ENCODE measurements at regions not wholly inside any gene's neighbourhood (a gene's known extent, or its start where the extent isn't known, plus 50 kb on each side); places are given as distances from the start of the nearest gene placed in this dataset.

GRCh38 chr2:13195270-13195669 lies 478.5 kb downstream of the TRIB2 start:
- H3K4me3 ChIP-seq, result no peak overlapping the region
- ATAC-seq (no peak), DNase-seq (no peak)
- no peak for TF ChIP-seq CTCF (IDR thresholded peaks at IDR 0.05)
- H3K9me3 ChIP-seq, result no peaks in the 10 kb centered on the region
- H3K27me3 ChIP-seq (ENCODE audit: low read depth), result peaks cover 8% of the 10 kb centered on the region
- no peaks in the 10 kb centered on the region for H3K36me3 ChIP-seq
- no peaks in the 10 kb centered on the region for H3K4me1 ChIP-seq
- no peak overlapping the region for H3K27ac ChIP-seq
- intact Hi-C loops (cut with DNase I), result no loop called here

- intact Hi-C loops (cut with DNase I), result no loop called here
- DNase-seq, result no peak
- Histone ChIP-seq H3K9me3 (no peaks in the 10 kb centered on the region), H3K4me3 (no peak overlapping the region), H3K27ac (no peak overlapping the region), H3K27me3 (ENCODE audit: low read depth) (no peaks in the 10 kb centered on the region), H3K4me1 (no peaks in the 10 kb centered on the region), H3K36me3 (no peaks in the 10 kb centered on the region)
- ATAC-seq, result no peak
- TF ChIP-seq CTCF (IDR thresholded peaks at IDR 0.05), result no peak
Observed at GRCh38 chr2:13197248-13197647, 480.5 kb downstream of the TRIB2 start.

DNA sequence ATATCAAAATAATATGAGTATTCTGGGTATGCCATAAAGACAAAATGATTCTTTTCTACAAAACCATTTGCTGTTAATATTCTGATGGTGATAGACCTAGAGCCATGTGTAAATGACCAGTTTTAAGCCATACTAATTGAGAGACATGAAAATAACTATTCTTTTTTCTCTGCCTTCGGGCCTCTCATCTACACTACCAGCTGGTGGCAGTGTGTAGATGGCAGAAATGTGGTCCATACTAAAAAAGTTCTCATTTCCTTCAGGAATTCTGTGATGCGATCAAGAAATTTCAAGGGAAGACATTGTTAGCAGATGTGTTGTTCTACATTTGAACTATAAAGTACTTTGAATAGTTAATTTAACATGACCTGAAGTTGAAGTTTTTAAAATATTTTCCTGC lies 485.2 kb downstream of the TRIB2 start:
- Histone ChIP-seq H3K4me1 (no peaks in the 10 kb centered on the region), H3K9me3 (no peaks in the 10 kb centered on the region), H3K4me3 (no peak overlapping the region), H3K36me3 (no peaks in the 10 kb centered on the region), H3K27me3 (ENCODE audit: low read depth) (no peaks in the 10 kb centered on the region), H3K27ac (no peak overlapping the region)
- intact Hi-C loops (cut with DNase I), result no loop called here
- TF ChIP-seq CTCF (IDR thresholded peaks at IDR 0.05), result no peak
- DNase-seq (no peak), ATAC-seq (no peak)

DNA sequence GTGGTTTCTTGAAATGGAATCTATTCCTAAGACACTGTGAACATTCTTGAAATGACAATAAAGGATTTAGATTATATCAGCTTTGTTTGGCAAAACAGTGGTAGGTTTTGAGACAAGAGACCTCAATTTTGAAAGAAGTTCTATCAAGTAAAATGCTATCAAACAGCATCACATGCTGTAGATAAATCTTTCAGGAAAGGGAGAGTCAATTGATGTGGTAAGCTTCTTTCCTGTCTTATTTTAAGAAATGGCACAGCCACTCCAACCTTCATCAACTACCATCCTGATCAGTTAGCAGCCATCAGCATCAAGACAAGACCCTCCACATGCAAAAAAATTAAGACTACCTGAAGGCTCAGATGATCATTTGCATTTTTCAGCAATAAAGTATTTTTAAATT lies 495.4 kb downstream of the TRIB2 start:
- H3K9me3 ChIP-seq, result no peaks in the 10 kb centered on the region
- no peak overlapping the region for H3K27ac ChIP-seq
- intact Hi-C loops (cut with DNase I), result no loop called here
- no peak for DNase-seq
- H3K27me3 ChIP-seq (ENCODE audit: low read depth), result no peaks in the 10 kb centered on the region
- no peak for ATAC-seq
- TF ChIP-seq CTCF (IDR thresholded peaks at IDR 0.05), result no peak
- H3K4me3 ChIP-seq, result no peak overlapping the region
- H3K4me1 ChIP-seq, result no peaks in the 10 kb centered on the region
- H3K36me3 ChIP-seq, result no peaks in the 10 kb centered on the region

- intact Hi-C loops (cut with DNase I), result no loop called here
- H3K36me3 ChIP-seq, result no peaks in the 10 kb centered on the region
- H3K4me3 ChIP-seq, result no peak overlapping the region
- no peak for TF ChIP-seq CTCF (IDR thresholded peaks at IDR 0.05)
- no peaks in the 10 kb centered on the region for H3K27me3 ChIP-seq (ENCODE audit: low read depth)
- ATAC-seq, result no peak
- H3K4me1 ChIP-seq, result no peaks in the 10 kb centered on the region
- no peak for DNase-seq
- H3K27ac ChIP-seq, result no peak overlapping the region
- no peaks in the 10 kb centered on the region for H3K9me3 ChIP-seq
Observed at GRCh38 chr2:13218205-13218604, 501.5 kb downstream of the TRIB2 start.

DNA sequence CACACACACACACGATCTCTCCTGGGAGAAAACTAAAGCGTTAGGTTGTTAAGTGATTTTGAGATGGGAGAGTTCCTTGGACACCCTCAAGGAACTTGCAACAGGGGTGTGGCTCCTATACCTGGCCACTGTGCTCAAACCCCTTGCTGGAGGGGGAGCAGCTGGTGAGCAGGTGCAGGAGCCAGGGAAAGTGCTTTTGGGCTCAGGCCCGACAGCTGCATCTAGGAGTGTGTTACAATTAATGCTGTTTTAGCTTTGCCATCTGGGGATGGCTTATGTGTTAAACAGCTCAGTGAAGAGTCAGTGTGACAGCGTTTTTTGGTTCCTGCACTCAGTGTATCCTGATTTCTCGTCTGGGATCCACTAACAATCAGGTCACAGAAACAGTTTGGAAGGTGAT lies 510.8 kb downstream of the TRIB2 start:
- ATAC-seq (no peak), DNase-seq (no peak)
- Histone ChIP-seq H3K4me3 (no peak overlapping the region), H3K27me3 (ENCODE audit: low read depth) (no peaks in the 10 kb centered on the region), H3K27ac (no peak overlapping the region), H3K36me3 (no peaks in the 10 kb centered on the region), H3K4me1 (no peaks in the 10 kb centered on the region), H3K9me3 (no peaks in the 10 kb centered on the region)
- intact Hi-C loops (cut with DNase I), result no loop called here
- TF ChIP-seq CTCF (IDR thresholded peaks at IDR 0.05), result no peak

Data from lower lobe of right lung (tissue), 2 donors.